Fibroblast of villous mesenchyme (primary cell): ENCODE measurements at regions not wholly inside any gene's neighbourhood (a gene's known extent, or its start where the extent isn't known, plus 50 kb on each side); places are given as distances from the start of the nearest gene placed in this dataset.
A peak's percentile ranks its signal among the peaks of the same experiment; 100 is the strongest.

Experiments used
- DNase-seq: peaks from one replicate; pipeline ENCODE4 v3.0.0-alpha.2; 2010; ENCODE audit warnings: low read depth
- H3K4me3 ChIP-seq: 2 replicates; pipeline ENCODE4 v1.5.1; 2011; ENCODE audit warnings: low read depth, mild to moderate bottlenecking, low read length
- TF ChIP-seq, protein P1 (sequence below): IDR thresholded peaks from 2 replicates; pipeline ENCODE4 v1.5.1; 2012; ENCODE audit warnings: low read depth, mild to moderate bottlenecking, low read length; ENCODE audit not compliant: insufficient read depth

DNA sequence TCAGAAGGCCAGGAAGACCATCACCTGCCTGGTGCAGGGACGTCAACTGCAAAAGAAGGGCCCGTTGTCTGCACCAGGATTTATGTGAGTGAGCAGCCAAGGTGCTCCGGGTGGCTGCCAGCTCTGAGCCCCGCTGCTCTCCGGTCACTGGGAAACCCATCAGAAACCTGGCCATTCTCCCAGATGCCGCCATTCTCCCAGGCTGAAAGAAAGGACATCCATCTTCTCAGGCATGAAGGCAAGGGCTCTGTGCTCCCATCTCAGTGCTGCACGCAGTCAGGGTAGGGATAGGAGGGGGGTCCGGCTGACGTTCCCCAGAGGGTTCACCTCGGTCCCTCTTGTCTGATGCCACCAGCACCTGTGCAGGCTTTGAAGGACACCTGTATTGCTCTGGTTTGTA is 158.4 kb downstream of the ERCC6L2 start:
- TF ChIP-seq, protein P1, sequence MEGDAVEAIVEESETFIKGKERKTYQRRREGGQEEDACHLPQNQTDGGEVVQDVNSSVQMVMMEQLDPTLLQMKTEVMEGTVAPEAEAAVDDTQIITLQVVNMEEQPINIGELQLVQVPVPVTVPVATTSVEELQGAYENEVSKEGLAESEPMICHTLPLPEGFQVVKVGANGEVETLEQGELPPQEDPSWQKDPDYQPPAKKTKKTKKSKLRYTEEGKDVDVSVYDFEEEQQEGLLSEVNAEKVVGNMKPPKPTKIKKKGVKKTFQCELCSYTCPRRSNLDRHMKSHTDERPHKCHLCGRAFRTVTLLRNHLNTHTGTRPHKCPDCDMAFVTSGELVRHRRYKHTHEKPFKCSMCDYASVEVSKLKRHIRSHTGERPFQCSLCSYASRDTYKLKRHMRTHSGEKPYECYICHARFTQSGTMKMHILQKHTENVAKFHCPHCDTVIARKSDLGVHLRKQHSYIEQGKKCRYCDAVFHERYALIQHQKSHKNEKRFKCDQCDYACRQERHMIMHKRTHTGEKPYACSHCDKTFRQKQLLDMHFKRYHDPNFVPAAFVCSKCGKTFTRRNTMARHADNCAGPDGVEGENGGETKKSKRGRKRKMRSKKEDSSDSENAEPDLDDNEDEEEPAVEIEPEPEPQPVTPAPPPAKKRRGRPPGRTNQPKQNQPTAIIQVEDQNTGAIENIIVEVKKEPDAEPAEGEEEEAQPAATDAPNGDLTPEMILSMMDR = no peak
- H3K4me3 ChIP-seq = no peak overlapping the region
- DNase-seq = no peak

DNA sequence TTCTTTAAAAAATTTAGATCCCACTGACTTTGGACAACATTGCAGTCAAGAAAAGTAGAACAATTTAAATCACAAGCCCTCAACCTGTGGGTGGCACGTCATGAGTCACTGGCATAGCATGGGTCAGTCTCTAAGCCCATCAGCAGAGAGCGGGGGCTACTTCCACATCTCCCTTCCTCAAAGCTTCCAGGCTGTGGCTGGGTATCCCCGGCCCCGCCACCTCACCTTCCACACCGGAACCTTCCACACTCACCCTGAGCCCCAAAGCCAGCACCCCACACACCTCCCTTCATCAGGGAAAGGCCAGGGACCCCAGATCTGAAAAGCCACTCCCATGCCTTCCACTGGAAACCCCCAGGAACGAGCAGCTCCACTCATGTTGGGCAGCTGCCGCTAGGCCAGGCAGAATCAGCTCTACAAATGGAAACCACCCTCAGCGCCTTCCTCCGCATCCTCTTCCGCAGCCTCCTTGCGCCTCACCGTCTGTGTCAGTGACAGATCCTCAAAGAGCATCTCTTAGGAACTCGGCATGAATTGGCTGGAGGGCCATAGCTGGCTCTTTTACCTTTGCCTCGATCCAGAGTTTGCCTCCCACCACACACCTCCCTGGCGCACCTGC is 156.5 kb downstream of the ERCC6L2 start:
- TF ChIP-seq, protein P1 = no peak
- H3K4me3 ChIP-seq = no peak overlapping the region
- DNase-seq = no peak

DNA sequence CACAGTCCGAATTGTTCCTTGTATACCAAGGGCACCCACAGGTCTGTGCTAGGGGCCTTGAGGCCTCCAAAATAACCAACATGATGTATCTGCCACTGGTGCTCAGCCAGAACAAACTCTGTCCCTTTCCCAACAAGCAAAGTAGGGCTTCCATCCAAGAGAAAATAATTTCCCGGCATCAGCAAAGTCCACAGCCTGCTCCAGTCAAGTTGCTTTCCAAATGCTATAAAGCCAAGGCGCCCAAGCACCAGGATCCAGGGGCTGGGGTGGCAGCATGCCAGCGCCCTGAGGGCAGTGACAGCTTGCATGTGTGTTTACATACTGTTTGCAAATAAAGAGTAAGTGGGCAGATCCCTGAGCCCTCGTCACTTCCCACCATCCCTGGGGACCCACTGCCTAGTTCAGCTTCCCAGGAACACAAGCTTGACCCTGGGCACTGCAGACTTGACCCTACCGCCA is 155.9 kb downstream of the ERCC6L2 start:
- H3K4me3 ChIP-seq = no peak overlapping the region
- DNase-seq = peak; percentile 23
- TF ChIP-seq, protein P1 = no peak

DNA sequence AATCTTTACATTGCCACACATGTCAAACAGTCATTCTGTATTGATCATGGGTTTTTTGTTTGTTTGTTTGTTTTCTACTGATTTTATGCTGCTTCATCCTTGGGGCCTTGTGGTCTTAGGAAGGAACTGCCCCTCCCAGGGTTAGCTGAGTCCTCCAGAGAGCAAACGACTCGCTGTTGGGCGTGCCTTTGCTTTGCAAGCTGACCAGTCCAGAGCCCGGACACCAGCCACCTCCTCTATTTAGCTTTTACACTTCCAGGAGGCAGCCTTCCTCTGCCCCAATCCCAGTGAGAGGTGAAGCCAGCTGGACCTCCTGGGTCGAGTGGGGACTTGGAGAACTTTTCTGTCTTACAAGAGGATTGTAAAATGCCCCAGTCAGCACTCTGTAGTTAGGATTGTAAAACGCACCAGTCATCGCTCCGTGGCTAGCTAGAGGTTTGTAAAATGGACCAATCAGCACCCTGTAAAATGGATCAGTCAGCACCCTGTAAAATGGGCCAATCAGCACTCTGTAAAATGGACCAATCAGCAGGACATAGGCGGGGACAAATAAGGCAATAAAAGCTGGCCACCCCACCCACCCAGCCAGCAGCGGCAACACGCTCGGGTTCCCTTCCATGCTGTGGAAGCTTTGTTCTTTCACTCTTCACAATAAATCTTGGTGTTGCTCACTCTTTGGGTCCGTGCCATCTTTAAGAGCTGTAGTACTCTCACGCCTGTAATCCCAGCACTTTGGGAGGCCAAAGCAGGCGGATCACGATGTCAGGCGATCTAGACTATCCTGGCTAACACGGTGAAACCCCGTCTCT is 154.4 kb downstream of the ERCC6L2 start:
- DNase-seq = no peak
- no peak overlapping the region for H3K4me3 ChIP-seq
- TF ChIP-seq, protein P1 = no peak

DNA sequence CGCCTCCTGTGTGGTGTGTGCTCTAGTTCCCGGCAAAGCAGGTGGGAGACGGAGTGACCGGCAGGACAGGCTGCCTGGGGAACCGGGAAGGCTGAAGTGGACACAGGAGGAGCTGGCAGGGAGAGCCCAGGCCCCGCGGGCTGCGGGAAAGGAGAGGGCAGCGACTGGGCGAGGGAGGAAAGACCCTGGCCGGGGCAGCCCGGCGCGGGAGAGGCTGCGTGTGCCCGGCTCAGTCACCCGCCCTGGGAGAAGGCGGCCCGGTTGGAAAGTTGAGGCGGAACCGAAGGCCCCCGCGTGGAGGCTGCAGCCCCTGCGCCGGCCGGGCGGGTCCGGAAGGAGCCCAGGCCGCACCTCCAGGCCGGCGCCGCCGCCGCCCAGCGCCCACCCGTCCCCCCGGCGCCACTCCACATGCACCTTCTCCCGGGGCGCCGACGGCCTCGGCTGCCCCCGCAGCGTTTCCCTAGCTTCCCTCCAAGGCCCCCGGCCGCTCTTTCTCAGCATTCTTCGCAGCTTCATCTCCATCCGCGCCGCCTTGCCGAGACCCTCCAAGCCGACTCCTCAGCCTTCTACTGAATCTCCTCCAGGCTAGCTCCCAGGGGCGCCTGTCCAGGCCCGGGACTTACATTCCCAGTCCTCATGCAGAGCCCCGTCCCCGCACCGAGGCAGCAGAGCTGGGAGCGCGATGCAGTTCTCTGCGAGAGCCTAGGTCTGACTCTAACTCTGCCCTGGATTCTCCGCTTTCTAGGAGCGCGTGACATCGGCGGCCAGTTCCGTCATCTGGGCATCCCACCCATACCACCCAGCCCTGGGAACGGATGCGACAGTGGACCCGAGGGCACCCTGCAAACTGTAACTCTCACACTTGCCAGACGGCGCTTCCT is 152.0 kb downstream of the ERCC6L2 start:
- H3K4me3 ChIP-seq = no peak overlapping the region
- DNase-seq = no peak
- TF ChIP-seq, protein P1 = no peak

DNA sequence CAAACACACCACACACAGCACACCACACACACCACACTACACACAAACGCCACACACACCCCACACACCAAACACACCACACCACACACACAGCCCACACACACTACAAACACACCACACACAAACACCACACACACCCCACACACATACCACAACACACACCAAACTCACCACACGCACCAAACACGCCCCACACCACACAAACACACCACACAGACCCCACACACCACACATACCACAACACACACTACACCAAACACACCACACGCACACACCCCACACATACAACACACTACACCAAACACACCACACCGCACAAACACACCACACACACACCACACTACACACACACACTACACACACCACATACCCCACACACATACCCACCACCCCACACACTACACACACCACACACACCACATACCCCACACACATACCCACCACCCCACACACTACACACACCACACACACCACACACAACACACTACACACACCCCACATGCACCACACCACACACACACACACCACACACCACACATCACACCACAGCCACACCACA is 151.2 kb downstream of the ERCC6L2 start:
- no peak overlapping the region for H3K4me3 ChIP-seq
- DNase-seq = no peak
- TF ChIP-seq, protein P1 = no peak
